ENCODE measurements at regions not wholly inside any gene's neighbourhood (a gene's known extent, or its start where the extent isn't known, plus 50 kb on each side); places are given as distances from the start of the nearest gene placed in this dataset.

DNA sequence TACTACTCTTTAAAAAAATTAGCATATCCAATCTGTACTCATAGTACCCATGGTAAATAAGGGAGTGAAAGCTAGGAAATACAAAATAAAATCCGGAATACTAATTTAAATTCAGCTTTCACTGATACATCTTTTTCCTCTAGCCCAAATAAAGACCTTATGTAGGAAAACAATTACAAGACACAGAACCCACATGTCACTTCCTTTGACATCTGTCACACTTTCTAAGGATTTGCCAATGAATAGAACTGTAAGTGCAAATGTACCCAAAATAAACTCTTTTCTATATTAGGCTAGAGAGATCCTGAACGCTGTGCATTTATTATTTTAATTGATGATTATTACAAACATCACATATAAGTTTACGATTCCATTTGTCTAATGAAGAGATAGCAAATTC lies 393.0 kb downstream of the LRRIQ3 start:
- FAIRE-seq (no peak), DNase-seq (ENCODE audit: low read depth, low spot score) (no peak)
- no peak overlapping the region for H3K4me3 ChIP-seq (replicated peaks in 1 of 3; ENCODE audit: insufficient read depth in 1 of 3, low read depth in 1 of 3, low read length in 3 of 3)
- CTCF ChIA-PET, result no interaction called here
- dilution Hi-C loops (cut with MboI; ENCODE audit: extremely low pct_ligation_motif_present, low sequenced_read_pairs), result no loop called here
- no peaks in the 10 kb centered on the region for H3K36me3 ChIP-seq (ENCODE audit: control insufficient read depth in 2 of 2, extremely low read depth in 1 of 2, insufficient read depth in 2 of 2, low read length in 2 of 2)
- no peaks in the 10 kb centered on the region for H3K27me3 ChIP-seq (ENCODE audit: control insufficient read depth in 2 of 2, insufficient read depth in 2 of 2, low read length in 2 of 2)
- no peak overlapping the region for H3K9ac ChIP-seq (replicated peaks; ENCODE audit: extremely low read depth, insufficient read depth, low read length)
- H3K9me1 ChIP-seq (replicated peaks; ENCODE audit: control insufficient read depth, extremely low read depth, insufficient read depth, low read length), result no peaks in the 10 kb centered on the region
- no peak overlapping the region for H3K4me2 ChIP-seq (ENCODE audit: insufficient read depth, low read length)
- no peaks in the 10 kb centered on the region for H3K4me1 ChIP-seq (ENCODE audit: control insufficient read depth, extremely low read depth, insufficient read depth, low read length)
- intact Hi-C loops (cut with micrococcal nuclease), result no loop called here
- POLR2A ChIA-PET, result no interaction called here
- no peaks in the 10 kb centered on the region for H3K9me3 ChIP-seq (replicated peaks; ENCODE audit: control insufficient read depth, insufficient read depth, low read length)
- H3K79me2 ChIP-seq (ENCODE audit: control insufficient read depth, insufficient read depth, low read length), result no peaks in the 10 kb centered on the region
- TF ChIP-seq FOS (IDR thresholded peaks at IDR 0.05; ENCODE audit: borderline replicate concordance, insufficient read depth, low read length), result no peak
- TF ChIP-seq POLR2A (IDR thresholded peaks at IDR 0.05; ENCODE audit: low read depth, low read length), result no peak
- no peak for TF ChIP-seq EZH2 (IDR thresholded peaks at IDR 0.05; ENCODE audit: borderline replicate concordance, low read depth, low read length, severe bottlenecking)
- TF ChIP-seq JUN (IDR thresholded peaks at IDR 0.05; ENCODE audit: borderline replicate concordance, insufficient read depth, insufficient read length, low read depth), result no peak
- TF ChIP-seq MYC (IDR thresholded peaks at IDR 0.05; ENCODE audit: low read depth, low read length), result no peak
- TF ChIP-seq, protein P1, sequence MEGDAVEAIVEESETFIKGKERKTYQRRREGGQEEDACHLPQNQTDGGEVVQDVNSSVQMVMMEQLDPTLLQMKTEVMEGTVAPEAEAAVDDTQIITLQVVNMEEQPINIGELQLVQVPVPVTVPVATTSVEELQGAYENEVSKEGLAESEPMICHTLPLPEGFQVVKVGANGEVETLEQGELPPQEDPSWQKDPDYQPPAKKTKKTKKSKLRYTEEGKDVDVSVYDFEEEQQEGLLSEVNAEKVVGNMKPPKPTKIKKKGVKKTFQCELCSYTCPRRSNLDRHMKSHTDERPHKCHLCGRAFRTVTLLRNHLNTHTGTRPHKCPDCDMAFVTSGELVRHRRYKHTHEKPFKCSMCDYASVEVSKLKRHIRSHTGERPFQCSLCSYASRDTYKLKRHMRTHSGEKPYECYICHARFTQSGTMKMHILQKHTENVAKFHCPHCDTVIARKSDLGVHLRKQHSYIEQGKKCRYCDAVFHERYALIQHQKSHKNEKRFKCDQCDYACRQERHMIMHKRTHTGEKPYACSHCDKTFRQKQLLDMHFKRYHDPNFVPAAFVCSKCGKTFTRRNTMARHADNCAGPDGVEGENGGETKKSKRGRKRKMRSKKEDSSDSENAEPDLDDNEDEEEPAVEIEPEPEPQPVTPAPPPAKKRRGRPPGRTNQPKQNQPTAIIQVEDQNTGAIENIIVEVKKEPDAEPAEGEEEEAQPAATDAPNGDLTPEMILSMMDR (IDR thresholded peaks at IDR 0.05; ENCODE audit: extremely low read depth in 1 of 2, insufficient read depth in 1 of 2, low read depth in 1 of 2, low read length in 2 of 2), result no peak
- no peak for TF ChIP-seq GATA2 (IDR thresholded peaks at IDR 0.05; ENCODE audit: insufficient read depth, insufficient read length, low read depth, low read length)
- TF ChIP-seq, protein P2, sequence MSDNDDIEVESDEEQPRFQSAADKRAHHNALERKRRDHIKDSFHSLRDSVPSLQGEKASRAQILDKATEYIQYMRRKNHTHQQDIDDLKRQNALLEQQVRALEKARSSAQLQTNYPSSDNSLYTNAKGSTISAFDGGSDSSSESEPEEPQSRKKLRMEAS (IDR thresholded peaks at IDR 0.05; ENCODE audit: insufficient read depth, insufficient read length), result no peak
- no peak for TF ChIP-seq POLR2AphosphoS5 (IDR thresholded peaks at IDR 0.05; ENCODE audit: insufficient read depth, low read depth, low read length)
- H3K27ac ChIP-seq (ENCODE audit: insufficient read depth, low read depth, low read length), result no peak overlapping the region
- no peaks in the 10 kb centered on the region for H4K20me1 ChIP-seq (replicated peaks; ENCODE audit: control insufficient read depth, extremely low read depth, insufficient read depth, low read length)
- no TSS peak for BruUV-seq (replicated peaks)
- H2AFZ ChIP-seq (ENCODE audit: low read depth, low read length), result no peak overlapping the region

Measured in endothelial cell of umbilical vein (primary cell).